ENCODE measurements at regions not wholly inside any gene's neighbourhood (a gene's known extent, or its start where the extent isn't known, plus 50 kb on each side); places are given as distances from the start of the nearest gene placed in this dataset.

DNA sequence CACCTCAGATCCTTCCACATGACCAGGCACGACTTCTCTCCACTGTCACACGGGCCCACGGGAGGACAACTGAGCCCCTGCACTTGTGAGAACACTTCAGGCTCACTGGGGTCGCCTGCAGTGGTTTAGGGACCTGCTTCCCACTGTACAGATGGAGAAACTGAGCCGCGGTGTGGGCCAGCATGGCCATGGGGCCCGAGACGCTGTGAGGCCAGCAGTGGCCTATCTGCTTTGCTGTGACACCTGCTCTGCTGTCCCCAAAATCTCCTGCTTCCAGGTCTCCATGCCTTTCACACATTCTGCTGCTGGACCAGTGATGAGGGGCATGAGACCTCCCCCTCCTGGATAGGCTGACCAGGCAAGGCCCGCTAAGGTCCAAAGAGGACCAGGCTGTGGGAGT is 75.8 kb upstream of the PAX2 start:
- TF ChIP-seq, protein P1, sequence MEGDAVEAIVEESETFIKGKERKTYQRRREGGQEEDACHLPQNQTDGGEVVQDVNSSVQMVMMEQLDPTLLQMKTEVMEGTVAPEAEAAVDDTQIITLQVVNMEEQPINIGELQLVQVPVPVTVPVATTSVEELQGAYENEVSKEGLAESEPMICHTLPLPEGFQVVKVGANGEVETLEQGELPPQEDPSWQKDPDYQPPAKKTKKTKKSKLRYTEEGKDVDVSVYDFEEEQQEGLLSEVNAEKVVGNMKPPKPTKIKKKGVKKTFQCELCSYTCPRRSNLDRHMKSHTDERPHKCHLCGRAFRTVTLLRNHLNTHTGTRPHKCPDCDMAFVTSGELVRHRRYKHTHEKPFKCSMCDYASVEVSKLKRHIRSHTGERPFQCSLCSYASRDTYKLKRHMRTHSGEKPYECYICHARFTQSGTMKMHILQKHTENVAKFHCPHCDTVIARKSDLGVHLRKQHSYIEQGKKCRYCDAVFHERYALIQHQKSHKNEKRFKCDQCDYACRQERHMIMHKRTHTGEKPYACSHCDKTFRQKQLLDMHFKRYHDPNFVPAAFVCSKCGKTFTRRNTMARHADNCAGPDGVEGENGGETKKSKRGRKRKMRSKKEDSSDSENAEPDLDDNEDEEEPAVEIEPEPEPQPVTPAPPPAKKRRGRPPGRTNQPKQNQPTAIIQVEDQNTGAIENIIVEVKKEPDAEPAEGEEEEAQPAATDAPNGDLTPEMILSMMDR (IDR thresholded peaks at IDR 0.05): no peak
- TF ChIP-seq EP300 (IDR thresholded peaks at IDR 0.05): no peak
- no peak for TF ChIP-seq POLR2AphosphoS5 (IDR thresholded peaks at IDR 0.05)
